RWPE1 (cell line): ENCODE measurements at regions not wholly inside any gene's neighbourhood (a gene's known extent, or its start where the extent isn't known, plus 50 kb on each side); places are given as distances from the start of the nearest gene placed in this dataset.

ENCODE experiments used
- CTCF ChIA-PET: fragments of 350-600 bp; sonication (Branson Sonifier 250); formaldehyde crosslinking; extraction: SDS; loops from one replicate; lab custom pipeline; 2021; lab: Yijun Ruan, JAX
- POLR2A ChIA-PET: fragments of 400-600 bp; formaldehyde crosslinking; extraction: SDS; loops from one replicate; lab custom pipeline; 2020; ENCODE audit warnings: antibody characterized with exemption; ENCODE audit not compliant: low non-redundant PET; lab: Yijun Ruan, JAX
- DNase-seq: peaks from one replicate; pipeline ENCODE4 v3.0.0; 2012; ENCODE audit warnings: low spot score
- H3K27ac ChIP-seq: fragments of 450-650 bp; 2 replicates; pipeline ENCODE4 v1.5.1; 2017
- TF ChIP-seq, protein P1 (sequence below): fragments of 450-650 bp; conservative IDR thresholded peaks from 2 replicates; pipeline ENCODE4 v1.5.1; 2017; ENCODE audit warnings: low read depth, mild to moderate bottlenecking

DNA sequence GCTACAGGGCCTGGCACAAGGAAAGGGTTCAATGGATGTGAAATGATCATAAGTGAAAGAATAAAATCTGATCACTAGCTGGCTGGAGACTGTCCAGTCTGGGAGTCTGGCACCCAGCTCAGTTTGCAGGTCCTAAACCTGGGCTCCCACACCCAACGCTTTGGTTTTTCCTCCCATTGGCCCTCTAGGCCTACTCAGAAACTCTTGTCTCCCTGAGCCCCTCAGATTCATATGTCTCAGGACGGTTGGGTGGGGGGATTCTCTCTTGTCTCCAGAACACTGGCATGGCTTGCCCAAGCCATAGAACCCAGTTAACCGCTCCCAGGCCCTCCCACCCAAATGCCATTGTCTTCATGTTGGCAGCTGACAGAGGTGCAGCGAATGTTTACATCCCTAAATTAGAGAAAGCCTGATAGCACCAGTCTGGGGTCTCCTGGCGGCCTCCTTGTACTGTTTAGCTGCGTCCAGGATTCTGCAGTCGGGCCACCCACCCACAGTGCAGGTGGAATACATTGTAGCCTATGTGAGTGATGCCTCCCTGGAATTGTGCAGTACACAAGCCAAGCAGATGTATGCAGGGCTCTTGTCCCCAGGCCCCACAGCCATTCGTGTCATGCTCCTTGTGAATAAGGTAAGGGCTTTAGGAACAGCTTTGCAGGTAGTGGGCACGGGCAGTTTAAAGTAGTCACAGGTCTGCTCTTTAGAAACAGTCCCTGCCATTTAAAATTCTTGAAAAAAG lies 266.3 kb downstream of the XXYLT1 start:
- POLR2A ChIA-PET, result no interaction called here
- TF ChIP-seq, protein P1, sequence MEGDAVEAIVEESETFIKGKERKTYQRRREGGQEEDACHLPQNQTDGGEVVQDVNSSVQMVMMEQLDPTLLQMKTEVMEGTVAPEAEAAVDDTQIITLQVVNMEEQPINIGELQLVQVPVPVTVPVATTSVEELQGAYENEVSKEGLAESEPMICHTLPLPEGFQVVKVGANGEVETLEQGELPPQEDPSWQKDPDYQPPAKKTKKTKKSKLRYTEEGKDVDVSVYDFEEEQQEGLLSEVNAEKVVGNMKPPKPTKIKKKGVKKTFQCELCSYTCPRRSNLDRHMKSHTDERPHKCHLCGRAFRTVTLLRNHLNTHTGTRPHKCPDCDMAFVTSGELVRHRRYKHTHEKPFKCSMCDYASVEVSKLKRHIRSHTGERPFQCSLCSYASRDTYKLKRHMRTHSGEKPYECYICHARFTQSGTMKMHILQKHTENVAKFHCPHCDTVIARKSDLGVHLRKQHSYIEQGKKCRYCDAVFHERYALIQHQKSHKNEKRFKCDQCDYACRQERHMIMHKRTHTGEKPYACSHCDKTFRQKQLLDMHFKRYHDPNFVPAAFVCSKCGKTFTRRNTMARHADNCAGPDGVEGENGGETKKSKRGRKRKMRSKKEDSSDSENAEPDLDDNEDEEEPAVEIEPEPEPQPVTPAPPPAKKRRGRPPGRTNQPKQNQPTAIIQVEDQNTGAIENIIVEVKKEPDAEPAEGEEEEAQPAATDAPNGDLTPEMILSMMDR, result no peak
- H3K27ac ChIP-seq, result no peak overlapping the region
- CTCF ChIA-PET, result no interaction called here
- no peak for DNase-seq

DNA sequence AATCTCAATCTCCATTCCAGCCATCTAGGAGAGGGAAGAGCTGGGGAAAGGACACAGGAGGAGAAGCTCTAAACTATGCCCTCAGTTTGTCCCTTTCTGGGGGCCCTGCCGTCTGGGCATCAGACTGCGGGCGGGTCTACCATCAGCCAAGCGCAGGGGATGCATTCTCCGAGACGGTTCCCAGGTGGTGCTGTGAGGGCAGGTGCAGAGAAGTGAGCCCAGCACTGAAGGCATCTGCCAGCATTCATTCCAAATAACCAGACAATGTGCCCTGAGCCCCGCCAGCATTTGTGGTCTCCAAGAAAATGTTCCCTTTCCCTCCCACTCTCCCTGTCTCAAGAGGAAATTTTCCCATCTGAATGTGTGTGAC lies 265.7 kb downstream of the XXYLT1 start:
- POLR2A ChIA-PET, result no interaction called here

DNA sequence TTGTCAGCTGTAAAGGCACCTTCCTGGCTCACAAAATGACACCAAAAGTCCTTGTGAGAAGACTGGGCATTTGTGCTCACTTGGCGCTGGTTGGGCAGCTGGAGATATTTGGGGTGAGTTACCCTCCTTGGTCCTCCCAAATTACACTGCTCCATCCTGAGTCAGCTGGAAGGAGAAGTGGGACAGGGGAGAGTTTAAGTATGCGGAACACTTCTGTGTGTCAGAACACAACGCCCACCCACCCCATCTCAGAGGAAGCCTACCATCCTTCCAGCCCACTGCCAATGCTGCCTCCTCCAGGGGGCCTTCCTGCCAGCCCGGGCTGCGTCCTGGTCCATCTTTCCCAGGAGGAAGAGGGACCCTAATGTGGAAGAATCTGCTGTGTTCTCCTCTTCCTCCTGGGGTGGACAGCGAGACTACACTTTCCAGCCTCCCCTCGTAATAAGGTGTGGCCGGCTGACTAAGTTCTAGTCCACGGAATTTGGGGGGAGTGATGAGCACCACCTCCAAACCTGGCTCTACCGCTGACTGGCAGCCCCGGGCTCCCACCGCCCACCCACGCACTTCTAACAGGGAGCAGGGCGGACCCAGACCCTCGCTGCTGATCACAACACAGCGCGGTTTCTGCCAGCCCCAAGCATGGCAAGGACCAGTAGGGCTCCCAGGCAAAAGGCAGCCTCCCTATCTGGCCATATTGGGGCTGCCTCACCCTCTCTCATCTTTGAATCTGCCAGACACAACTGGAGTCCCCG lies 265.0 kb downstream of the XXYLT1 start:
- no peak overlapping the region for H3K27ac ChIP-seq
- CTCF ChIA-PET, result interaction anchor here (0.8 to 1.4 kb wide), 2 partner anchors 9 to 101 kb away, joined by 4 to 5 read pairs; no protein-coding TSS in a partner anchor
- TF ChIP-seq, protein P1, result no peak
- POLR2A ChIA-PET, result no interaction called here
- no peak for DNase-seq

More for the DNA sequence above, 265.7 kb downstream of the XXYLT1 start:
- CTCF ChIA-PET, result interaction anchor here (0.8 kb wide), 1 partner anchor 101 kb away, joined by 4 read pairs; no protein-coding TSS in a partner anchor
- no peak for DNase-seq
- H3K27ac ChIP-seq, result no peak overlapping the region
- TF ChIP-seq, protein P1, result no peak

DNA sequence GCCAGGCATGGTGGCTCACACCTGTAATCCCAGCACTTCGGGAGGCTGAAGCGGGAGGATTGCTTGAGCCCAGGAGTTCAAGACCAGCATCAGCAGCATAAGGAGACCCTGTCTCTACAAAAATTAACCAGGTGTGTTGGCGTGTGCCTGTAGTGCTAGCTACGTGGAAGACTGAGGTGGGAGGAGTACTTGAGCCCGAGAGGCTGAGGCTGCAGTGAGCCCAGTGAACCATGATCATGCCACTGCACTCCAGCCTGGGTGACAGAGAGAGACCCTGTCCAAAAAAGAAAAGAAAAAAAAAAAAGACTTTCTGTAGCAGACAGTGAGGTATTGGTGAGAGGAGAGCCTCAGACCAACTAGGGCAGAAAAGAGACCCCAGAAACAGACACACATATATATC lies 263.8 kb downstream of the XXYLT1 start:
- no peak for DNase-seq
- TF ChIP-seq, protein P1, result no peak
- CTCF ChIA-PET, result interaction anchor here (0.7 to 1.4 kb wide), 3 partner anchors 10 to 133 kb away, joined by 3 to 5 read pairs (median 4); no protein-coding TSS in a partner anchor
- POLR2A ChIA-PET, result no interaction called here
- H3K27ac ChIP-seq, result no peak overlapping the region

DNA sequence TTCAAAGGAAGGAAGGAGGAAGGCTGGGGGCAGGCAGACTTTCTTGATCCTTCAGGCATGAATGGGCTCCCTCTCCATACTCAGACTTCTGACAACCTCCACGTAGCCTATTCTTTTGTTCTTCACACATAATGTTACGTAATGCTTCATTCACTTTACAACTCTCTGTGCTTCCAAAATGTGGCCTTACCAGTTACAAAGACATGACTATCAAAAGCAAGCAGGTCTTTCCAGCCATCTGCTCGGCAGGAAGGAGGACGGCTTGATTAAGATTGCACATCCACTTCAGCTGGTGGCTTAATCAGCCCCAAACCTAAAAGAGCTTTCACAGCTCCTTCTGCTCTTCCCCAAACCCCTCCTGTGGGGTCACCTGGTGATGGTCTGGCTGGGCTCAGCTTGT lies 263.2 kb downstream of the XXYLT1 start:
- ChIA-PET POLR2A (no interaction called here), CTCF (interaction anchor here (1.4 kb wide), 1 partner anchor 11 kb away, joined by 5 read pairs; no protein-coding TSS in a partner anchor)
- no peak overlapping the region for H3K27ac ChIP-seq
- no peak for DNase-seq
- TF ChIP-seq, protein P1, result no peak

DNA sequence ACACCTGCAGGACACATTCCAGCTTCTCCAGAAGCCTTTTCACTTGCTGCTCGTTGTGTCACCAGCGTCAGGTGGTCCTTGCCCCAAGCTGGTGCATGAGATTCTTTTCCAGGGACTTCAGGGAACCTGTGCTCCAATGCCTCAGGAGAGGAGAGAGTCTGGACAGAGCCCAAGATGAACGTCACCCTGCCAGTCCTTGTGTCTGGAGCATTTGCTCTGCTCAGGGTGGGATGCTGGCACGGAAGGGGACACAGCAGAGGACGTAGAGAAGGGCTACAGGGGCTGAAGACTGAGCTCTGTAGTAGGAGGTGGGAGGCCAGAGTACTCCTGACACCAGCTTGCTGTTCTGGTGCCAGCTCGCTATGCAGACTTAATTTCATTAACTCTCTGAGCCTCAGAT lies 262.1 kb downstream of the XXYLT1 start:
- CTCF ChIA-PET, result no interaction called here
- TF ChIP-seq, protein P1, result no peak
- H3K27ac ChIP-seq, result no peak overlapping the region
- no peak for DNase-seq
- POLR2A ChIA-PET, result no interaction called here
